HG03280 (cell line): ENCODE measurements at regions not wholly inside any gene's neighbourhood (a gene's known extent, or its start where the extent isn't known, plus 50 kb on each side); places are given as distances from the start of the nearest gene placed in this dataset.

Source experiments
- ATAC-seq: cut with Tn5 transposase; IDR thresholded peaks from one replicate; pipeline ENCODE4 v1.9.1; 2021; ENCODE audit warnings: mild to moderate bottlenecking, moderate library complexity; ENCODE audit not compliant: unreplicated experiment

GRCh38 chr14:65278589-65278988, 133.9 kb upstream of the FUT8 start:
- ATAC-seq: no peak

- no peak for ATAC-seq
Observed at GRCh38 chr14:65279510-65279909, 133.0 kb upstream of the FUT8 start.

- no peak for ATAC-seq
Observed at GRCh38 chr14:65279958-65280357, 132.6 kb upstream of the FUT8 start.

GRCh38 chr14:65280653-65281052, 131.9 kb upstream of the FUT8 start:
- no peak for ATAC-seq

- no peak for ATAC-seq
Observed at GRCh38 chr14:65281991-65282895, 130.3 kb upstream of the FUT8 start.

GRCh38 chr14:65282896-65283253, 129.7 kb upstream of the FUT8 start:
- ATAC-seq: no peak

- no peak for ATAC-seq
Observed at GRCh38 chr14:65286443-65286842, 126.1 kb upstream of the FUT8 start.

GRCh38 chr14:65287264-65288131, 125.0 kb upstream of the FUT8 start:
- ATAC-seq: peak; percentile 64

- no peak for ATAC-seq
Observed at GRCh38 chr14:65290830-65291229, 121.7 kb upstream of the FUT8 start.

GRCh38 chr14:65291531-65291930, 121.0 kb upstream of the FUT8 start:
- ATAC-seq: no peak

- no peak for ATAC-seq
Observed at GRCh38 chr14:65294816-65295215, 117.7 kb upstream of the FUT8 start.

GRCh38 chr14:65296402-65296801, 116.1 kb upstream of the FUT8 start:
- no peak for ATAC-seq

- ATAC-seq: no peak
Observed at GRCh38 chr14:65296876-65297275, 115.7 kb upstream of the FUT8 start.

GRCh38 chr14:65297744-65298143, 114.8 kb upstream of the FUT8 start:
- no peak for ATAC-seq

- no peak for ATAC-seq
Observed at GRCh38 chr14:65299826-65300225, 112.7 kb upstream of the FUT8 start.

- peak; percentile 66 for ATAC-seq
Observed at GRCh38 chr14:65301862-65302539, 110.5 kb upstream of the FUT8 start.

GRCh38 chr14:65302571-65303189, 109.8 kb upstream of the FUT8 start:
- peak; percentile 39 for ATAC-seq

- no peak for ATAC-seq
Observed at GRCh38 chr14:65303190-65303898, 109.2 kb upstream of the FUT8 start.

GRCh38 chr14:65303899-65304222, 108.7 kb upstream of the FUT8 start:
- no peak for ATAC-seq

GRCh38 chr14:65304239-65304638, 108.3 kb upstream of the FUT8 start:
- no peak for ATAC-seq
